Coronary artery (tissue), 2 donors: ENCODE measurements at regions not wholly inside any gene's neighbourhood (a gene's known extent, or its start where the extent isn't known, plus 50 kb on each side); places are given as distances from the start of the nearest gene placed in this dataset.
"Not testable (repeated sequence)": the region's sequence is repeated elsewhere in the genome, so short reads cannot be mapped to it uniquely, and the experiment has no call there.

Experiments
- DNase-seq: peaks from one replicate; pipeline ENCODE4 v3.0.0-alpha.2; 2017; ENCODE audit warnings: low spot score
- H3K27ac ChIP-seq, 2 donors: fragments of 200-600 bp; sonication (generic); one replicate each; pipeline ENCODE4 v1.5.1; 2016 to 2019
- H3K4me3 ChIP-seq: fragments of 200-600 bp; sonication (generic); 2 replicates; pipeline ENCODE4 v1.5.1; 2016; ENCODE audit warnings: mild to moderate bottlenecking, moderate library complexity
- TF ChIP-seq, protein P1 (sequence below): fragments of 200-600 bp; sonication (generic); IDR thresholded peaks from one replicate; pipeline ENCODE4 v1.5.1; 2019; ENCODE audit warnings: antibody characterized with exemption

DNA sequence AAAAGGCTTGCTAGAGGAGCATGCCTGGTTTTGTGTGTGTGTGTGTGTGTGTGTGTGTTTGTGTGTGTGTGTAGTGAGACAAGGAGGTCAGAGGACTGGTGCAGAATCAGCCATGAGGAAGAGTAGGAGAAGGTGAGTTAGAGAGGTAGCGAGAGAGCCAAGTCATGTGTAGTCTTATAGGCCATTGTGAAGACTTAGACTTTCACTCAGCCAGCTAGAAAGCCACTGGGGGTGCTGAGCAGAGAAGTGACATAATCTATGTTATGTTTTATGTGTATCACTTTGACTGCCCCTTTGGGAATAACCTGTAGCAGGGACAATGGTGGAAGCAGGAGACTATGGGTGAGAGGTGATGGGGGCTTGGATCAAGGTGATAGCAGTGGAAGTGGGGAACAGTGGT lies 180.5 kb upstream of the CLINT1 start:
- no peak for DNase-seq
- Histone ChIP-seq H3K4me3 (no peak overlapping the region), H3K27ac (no peak overlapping the region)
- TF ChIP-seq, protein P1, sequence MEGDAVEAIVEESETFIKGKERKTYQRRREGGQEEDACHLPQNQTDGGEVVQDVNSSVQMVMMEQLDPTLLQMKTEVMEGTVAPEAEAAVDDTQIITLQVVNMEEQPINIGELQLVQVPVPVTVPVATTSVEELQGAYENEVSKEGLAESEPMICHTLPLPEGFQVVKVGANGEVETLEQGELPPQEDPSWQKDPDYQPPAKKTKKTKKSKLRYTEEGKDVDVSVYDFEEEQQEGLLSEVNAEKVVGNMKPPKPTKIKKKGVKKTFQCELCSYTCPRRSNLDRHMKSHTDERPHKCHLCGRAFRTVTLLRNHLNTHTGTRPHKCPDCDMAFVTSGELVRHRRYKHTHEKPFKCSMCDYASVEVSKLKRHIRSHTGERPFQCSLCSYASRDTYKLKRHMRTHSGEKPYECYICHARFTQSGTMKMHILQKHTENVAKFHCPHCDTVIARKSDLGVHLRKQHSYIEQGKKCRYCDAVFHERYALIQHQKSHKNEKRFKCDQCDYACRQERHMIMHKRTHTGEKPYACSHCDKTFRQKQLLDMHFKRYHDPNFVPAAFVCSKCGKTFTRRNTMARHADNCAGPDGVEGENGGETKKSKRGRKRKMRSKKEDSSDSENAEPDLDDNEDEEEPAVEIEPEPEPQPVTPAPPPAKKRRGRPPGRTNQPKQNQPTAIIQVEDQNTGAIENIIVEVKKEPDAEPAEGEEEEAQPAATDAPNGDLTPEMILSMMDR, result no peak

DNA sequence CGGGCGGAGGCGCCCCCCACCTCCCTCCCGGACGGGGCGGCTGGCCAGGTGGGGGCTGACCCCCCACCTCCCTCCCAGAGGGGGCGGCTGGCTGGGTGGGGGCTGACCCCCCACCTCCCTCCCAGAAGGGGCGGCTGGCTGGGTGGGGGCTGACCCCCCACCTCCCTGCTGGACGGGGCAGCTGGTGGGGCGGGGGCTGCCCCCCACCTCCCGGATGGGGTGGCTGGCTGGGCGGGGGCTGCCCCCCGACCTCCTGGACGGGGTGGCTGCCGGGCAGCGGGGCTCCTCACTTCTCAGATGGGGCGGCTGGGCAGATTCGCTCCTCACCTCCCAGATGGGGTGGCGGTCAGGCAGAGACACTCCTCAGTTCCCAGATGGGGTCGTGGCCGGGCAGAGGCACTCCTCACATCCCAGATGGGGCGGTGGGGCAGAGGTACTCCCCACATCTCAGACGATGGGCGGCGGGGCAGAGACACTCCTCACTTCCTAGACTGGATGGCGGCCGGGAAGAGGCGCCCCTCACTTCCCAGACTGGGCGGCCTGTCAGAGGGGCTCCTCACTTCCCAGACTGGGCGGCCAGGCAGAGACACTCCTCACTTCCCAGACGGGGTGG lies 178.1 kb upstream of the CLINT1 start:
- H3K27ac ChIP-seq, DNase-seq, H3K4me3 ChIP-seq: not testable (repeated sequence)

DNA sequence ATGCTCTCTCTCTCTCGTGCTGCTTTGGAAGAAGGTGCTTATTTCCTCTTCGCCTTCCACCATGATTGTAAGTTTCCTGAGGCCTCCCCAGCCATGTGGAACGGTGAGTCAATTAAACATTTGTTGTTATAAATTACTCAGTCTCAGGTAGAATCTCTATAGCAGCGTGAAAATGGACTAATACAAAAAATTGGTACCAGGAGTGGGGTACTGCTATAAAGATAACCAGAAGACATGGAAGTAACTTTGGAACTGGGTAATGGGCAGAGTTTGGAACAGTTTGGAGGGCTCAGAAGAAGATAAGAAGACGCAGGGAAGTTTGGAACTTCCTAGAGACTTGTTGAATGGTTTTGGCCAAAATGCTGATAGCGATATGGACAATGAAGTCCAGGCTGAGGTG lies 175.6 kb upstream of the CLINT1 start:
- not testable (repeated sequence) for H3K27ac ChIP-seq, DNase-seq, H3K4me3 ChIP-seq

DNA sequence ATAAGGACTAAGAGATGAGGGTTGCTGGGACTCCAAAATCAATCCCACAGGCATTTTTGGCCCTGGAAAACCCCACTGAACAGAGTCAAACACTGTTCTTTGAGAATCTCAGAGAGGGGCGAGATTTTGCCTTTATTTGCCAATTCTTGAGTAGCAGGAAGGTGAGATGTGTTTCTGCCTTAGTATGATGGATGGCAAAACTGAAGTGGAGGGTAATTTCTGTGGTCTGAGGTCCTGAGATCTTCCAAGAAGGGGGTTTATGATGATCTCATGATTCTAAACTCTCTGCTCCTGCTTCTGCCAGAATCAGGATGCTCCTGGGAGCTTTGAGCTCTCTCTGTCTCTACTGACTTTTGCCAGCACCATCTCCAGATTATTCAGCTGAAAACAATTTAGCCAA lies 174.8 kb upstream of the CLINT1 start:
- Histone ChIP-seq H3K4me3 (no peak overlapping the region), H3K27ac (no peak overlapping the region)
- DNase-seq, result no peak
- TF ChIP-seq, protein P1, result no peak

DNA sequence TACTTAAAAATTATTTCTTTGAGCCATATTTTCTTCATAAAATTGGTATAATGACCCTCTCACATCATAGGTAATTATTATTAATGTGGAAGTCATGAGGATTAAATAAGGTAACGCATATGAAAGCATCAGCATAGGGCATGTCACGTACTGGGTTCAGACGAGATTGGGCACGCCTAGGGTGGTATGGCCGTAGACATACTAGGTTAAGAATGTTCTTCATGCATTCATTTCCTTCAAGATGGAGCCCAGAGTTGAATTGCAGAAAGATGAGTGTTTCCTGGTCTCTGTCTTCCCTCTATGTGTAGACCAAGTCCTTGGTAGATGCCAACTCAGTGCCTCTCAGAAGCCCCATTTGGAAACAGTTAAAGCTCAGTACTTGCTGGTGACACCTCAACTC lies 174.1 kb upstream of the CLINT1 start:
- Histone ChIP-seq H3K4me3 (no peak overlapping the region), H3K27ac (no peak overlapping the region)
- TF ChIP-seq, protein P1, result no peak
- DNase-seq, result no peak

DNA sequence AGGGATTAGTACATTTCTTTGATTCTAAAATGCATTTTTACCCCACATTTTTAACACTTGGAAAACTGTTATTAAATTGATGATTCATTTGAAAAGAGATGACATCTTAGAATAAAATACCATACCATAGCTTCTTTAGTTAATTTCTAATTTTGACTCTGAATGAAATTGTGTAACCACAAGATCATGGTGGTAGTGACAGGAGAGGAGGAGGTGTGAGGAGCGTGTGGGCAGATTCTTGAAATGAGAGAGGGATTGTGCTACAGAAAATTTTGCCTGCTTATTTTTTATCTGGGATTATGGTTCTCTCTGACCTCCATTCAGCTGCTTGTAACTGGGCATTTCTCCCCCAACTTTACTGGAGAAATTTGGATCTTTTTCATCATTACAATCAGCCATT lies 173.3 kb upstream of the CLINT1 start:
- Histone ChIP-seq H3K4me3 (no peak overlapping the region), H3K27ac (no peak overlapping the region)
- TF ChIP-seq, protein P1, result no peak
- DNase-seq, result no peak

DNA sequence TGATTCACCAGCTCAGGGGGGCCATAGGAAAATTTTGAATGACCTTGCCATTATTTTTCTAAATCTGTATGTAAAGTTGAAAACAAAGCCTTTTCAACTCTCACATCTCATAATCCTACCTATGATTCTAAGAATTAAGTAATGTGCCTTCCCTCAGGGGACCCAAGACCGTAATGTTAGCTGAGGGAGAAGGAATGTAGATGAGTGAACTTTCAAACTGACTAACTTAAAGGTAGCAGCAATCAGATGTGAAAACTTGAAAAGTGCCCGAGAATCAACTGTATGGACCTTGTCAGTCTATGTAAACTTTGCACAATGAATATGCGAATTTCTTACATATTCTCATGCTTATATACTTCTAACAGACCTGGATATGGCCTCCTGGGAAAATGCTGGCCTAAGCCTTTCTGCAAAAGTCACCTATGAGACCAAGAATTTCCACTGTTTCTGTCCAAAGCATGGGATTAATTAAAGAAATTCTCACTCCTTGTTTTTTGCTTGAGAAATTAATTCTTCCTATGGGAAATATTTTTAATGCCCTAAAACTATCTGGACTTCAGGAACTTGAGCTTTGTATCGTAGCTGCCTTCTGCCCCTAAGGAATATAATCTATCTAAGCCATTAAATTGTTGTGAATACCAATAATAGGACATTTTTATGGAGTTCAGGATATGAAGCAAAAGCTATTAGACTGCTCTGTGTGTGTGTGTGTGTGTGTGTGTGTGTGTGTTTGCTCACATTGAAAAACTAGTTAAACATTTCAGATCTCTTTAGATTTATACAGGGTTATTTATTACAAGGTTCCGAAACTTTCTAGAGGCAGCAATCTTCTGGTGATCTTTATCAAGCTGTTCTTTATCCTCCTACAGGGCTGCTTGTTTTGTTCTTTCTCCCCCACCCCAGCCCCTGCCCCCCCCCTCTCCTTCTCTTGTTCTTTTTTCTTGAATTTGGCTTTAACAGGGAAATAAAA lies 169.1 kb upstream of the CLINT1 start:
- DNase-seq, result no peak
- TF ChIP-seq, protein P1, result no peak
- no peak overlapping the region for H3K4me3 ChIP-seq
- no peak overlapping the region for H3K27ac ChIP-seq
